ENCODE measurements at regions not wholly inside any gene's neighbourhood (a gene's known extent, or its start where the extent isn't known, plus 50 kb on each side); places are given as distances from the start of the nearest gene placed in this dataset.

DNA sequence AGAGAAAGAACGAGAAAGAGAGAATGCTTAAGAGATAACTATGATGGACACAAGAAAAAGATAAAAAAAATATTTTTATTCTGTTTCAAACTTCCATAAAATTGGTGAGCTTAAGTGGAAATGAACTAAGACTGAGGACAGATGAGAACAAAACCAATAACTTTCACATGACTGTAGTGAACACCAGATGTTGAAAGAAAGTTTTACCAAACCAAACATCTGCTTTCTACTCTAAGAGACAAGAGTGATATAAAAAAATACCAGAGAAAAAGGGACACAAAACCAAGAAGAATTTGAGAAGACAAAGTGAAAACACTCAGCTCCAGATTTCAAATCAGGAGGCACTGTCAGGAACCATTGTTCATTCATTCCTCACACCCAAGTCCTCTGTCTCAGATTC, 147.9 kb downstream of the IMPG2 start:
- H3K4me3 Mint-ChIP-seq = no peak overlapping the region
- intact Hi-C loops (cut with micrococcal nuclease) = no loop called here
- no peaks in the 10 kb centered on the region for H3K36me3 Mint-ChIP-seq (ENCODE audit: low read depth)
- ChIA-PET CTCF (no interaction called here), POLR2A (no interaction called here)
- ATAC-seq = no peak
- H3K27me3 Mint-ChIP-seq = peaks cover 3% of the 10 kb centered on the region
- TF ChIP-seq, protein P1, sequence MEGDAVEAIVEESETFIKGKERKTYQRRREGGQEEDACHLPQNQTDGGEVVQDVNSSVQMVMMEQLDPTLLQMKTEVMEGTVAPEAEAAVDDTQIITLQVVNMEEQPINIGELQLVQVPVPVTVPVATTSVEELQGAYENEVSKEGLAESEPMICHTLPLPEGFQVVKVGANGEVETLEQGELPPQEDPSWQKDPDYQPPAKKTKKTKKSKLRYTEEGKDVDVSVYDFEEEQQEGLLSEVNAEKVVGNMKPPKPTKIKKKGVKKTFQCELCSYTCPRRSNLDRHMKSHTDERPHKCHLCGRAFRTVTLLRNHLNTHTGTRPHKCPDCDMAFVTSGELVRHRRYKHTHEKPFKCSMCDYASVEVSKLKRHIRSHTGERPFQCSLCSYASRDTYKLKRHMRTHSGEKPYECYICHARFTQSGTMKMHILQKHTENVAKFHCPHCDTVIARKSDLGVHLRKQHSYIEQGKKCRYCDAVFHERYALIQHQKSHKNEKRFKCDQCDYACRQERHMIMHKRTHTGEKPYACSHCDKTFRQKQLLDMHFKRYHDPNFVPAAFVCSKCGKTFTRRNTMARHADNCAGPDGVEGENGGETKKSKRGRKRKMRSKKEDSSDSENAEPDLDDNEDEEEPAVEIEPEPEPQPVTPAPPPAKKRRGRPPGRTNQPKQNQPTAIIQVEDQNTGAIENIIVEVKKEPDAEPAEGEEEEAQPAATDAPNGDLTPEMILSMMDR (IDR thresholded peaks at IDR 0.05) = no peak
- H3K4me1 Mint-ChIP-seq (ENCODE audit: low read depth) = peaks cover 19% of the 10 kb centered on the region
- peaks cover 1% of the 10 kb centered on the region for H3K9me3 Mint-ChIP-seq
- peak overlapping the region; percentile 79 for H3K27ac Mint-ChIP-seq
- no peak for DNase-seq

DNA sequence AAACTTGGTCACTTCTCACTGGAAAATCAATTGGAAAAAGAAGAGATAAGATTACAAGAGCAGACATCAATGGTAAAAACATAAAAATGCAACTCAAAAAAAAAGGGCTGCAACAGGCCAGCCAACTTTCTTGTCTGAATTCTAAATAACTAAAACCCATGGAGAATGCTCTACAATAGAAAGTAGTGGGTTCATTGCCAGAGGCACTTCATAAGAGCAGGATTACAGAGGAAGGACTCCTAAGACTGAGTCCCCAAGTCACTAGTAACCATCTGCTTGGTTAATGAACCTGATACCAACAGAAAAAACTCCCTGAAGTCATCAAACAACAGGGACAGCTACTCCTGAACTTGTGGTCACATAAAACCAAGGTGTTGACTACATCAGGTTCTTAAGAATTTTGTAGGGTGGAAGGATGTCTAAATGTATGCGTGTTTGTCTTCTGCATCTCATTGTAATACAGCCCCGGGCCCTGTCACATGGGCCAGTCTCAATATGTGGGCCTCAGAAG, 148.6 kb downstream of the IMPG2 start:
- ChIA-PET CTCF (no interaction called here), POLR2A (no interaction called here)
- DNase-seq = peak; percentile 45
- H3K27me3 Mint-ChIP-seq = peaks cover 6% of the 10 kb centered on the region
- TF ChIP-seq, protein P1 (IDR thresholded peaks at IDR 0.05) = no peak
- H3K4me1 Mint-ChIP-seq (ENCODE audit: low read depth) = peaks cover 19% of the 10 kb centered on the region
- peaks cover 1% of the 10 kb centered on the region for H3K9me3 Mint-ChIP-seq
- H3K27ac Mint-ChIP-seq = peak overlapping the region; percentile 79
- H3K36me3 Mint-ChIP-seq (ENCODE audit: low read depth) = no peaks in the 10 kb centered on the region
- intact Hi-C loops (cut with micrococcal nuclease) = no loop called here
- no peak overlapping the region for H3K4me3 Mint-ChIP-seq
- ATAC-seq = peak; percentile 75

GRCh38 chr3:101170806-101171558, 149.4 kb downstream of the IMPG2 start:
- Mint-ChIP-seq H3K27ac (peak overlapping the region; percentile 63), H3K27me3 (peaks cover 6% of the 10 kb centered on the region), H3K9me3 (peaks cover 1% of the 10 kb centered on the region), H3K4me1 (ENCODE audit: low read depth) (peaks cover 19% of the 10 kb centered on the region), H3K36me3 (ENCODE audit: low read depth) (no peaks in the 10 kb centered on the region), H3K4me3 (no peak overlapping the region)
- intact Hi-C loops (cut with micrococcal nuclease) = no loop called here
- TF ChIP-seq, protein P1 (IDR thresholded peaks at IDR 0.05) = no peak
- POLR2A ChIA-PET = no interaction called here
- DNase-seq (no peak), ATAC-seq (peak; percentile 64)
- CTCF ChIA-PET = no interaction called here

GRCh38 chr3:101170062-101170771, 150.2 kb downstream of the IMPG2 start:
- TF ChIP-seq, protein P1 (IDR thresholded peaks at IDR 0.05) = no peak
- H3K4me1 Mint-ChIP-seq (ENCODE audit: low read depth) = peaks cover 19% of the 10 kb centered on the region
- intact Hi-C loops (cut with micrococcal nuclease) = no loop called here
- CTCF ChIA-PET = interaction anchor here (1.0 to 1.2 kb wide), 2 partner anchors 26 to 100 kb away, joined by 3 read pairs; no protein-coding TSS in a partner anchor
- DNase-seq (no peak), ATAC-seq (peak; percentile 25)
- H3K36me3 Mint-ChIP-seq (ENCODE audit: low read depth) = no peaks in the 10 kb centered on the region
- H3K9me3 Mint-ChIP-seq = peaks cover 1% of the 10 kb centered on the region
- H3K27ac Mint-ChIP-seq = peak overlapping the region; percentile 16
- POLR2A ChIA-PET = no interaction called here
- H3K27me3 Mint-ChIP-seq = peaks cover 8% of the 10 kb centered on the region
- H3K4me3 Mint-ChIP-seq = no peak overlapping the region

- Mint-ChIP-seq H3K9me3 (no peaks in the 10 kb centered on the region), H3K27ac (no peak overlapping the region), H3K27me3 (peaks cover 11% of the 10 kb centered on the region), H3K4me3 (no peak overlapping the region), H3K36me3 (ENCODE audit: low read depth) (no peaks in the 10 kb centered on the region), H3K4me1 (ENCODE audit: low read depth) (peaks cover 19% of the 10 kb centered on the region)
- ChIA-PET CTCF (interaction anchor here (1.0 to 1.2 kb wide), 2 partner anchors 26 to 99 kb away, joined by 3 read pairs; no protein-coding TSS in a partner anchor), POLR2A (no interaction called here)
- no peak for DNase-seq
- ATAC-seq = no peak
- TF ChIP-seq, protein P1 (IDR thresholded peaks at IDR 0.05) = no peak
- intact Hi-C loops (cut with micrococcal nuclease) = no loop called here
Observed at GRCh38 chr3:101169516-101169915, 150.9 kb downstream of the IMPG2 start.
